ENCODE measurements at regions not wholly inside any gene's neighbourhood (a gene's known extent, or its start where the extent isn't known, plus 50 kb on each side); places are given as distances from the start of the nearest gene placed in this dataset.

DNA sequence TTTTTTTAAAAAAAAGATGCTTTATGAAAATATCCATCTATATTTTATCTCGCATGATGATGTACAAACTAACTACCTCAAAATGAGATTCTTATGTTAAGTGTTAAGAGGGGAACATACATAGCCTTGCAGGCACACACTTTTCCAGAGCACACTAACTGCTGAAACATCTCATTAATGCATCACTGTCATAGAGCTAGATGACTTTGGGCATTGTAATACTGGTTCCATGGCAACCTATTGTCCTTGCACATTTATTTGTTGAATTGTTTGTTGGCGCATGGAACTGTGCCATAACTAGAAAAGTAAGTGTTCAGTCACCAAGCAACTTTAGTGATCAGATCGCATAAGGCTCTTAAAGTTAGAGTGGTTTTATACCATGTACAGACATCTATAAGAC lies 348.3 kb downstream of the GALC start:
- Histone ChIP-seq H3K27me3 (ENCODE audit: insufficient read depth, low read depth, low read length) (no peaks in the 10 kb centered on the region), H3K27ac (ENCODE audit: low read length) (no peak overlapping the region), H2AFZ (ENCODE audit: low read depth, low read length) (no peak overlapping the region), H3K79me2 (replicated peaks; ENCODE audit: insufficient read depth, low read length) (no peaks in the 10 kb centered on the region), H3K4me2 (ENCODE audit: low read length) (no peak overlapping the region), H3K9me3 (ENCODE audit: low read length) (peaks cover 7% of the 10 kb centered on the region), H3K36me3 (ENCODE audit: insufficient read depth, low read length) (no peaks in the 10 kb centered on the region), H3F3A (ENCODE audit: insufficient read depth, low read length, poor library complexity, severe bottlenecking) (no peaks in the 10 kb centered on the region), H3K9ac (ENCODE audit: low read length) (no peak overlapping the region), H3K9me2 (ENCODE audit: insufficient read depth, low read length) (no peaks in the 10 kb centered on the region), H4K20me1 (ENCODE audit: insufficient read depth) (no peaks in the 10 kb centered on the region), H3K4me3 (ENCODE audit: low read length) (no peak overlapping the region)
- TF ChIP-seq RAD21 (conservative IDR thresholded peaks at IDR 0.05), result no peak
- no peak for TF ChIP-seq SMC3 (conservative IDR thresholded peaks at IDR 0.05; ENCODE audit: poor library complexity)
- no peak for TF ChIP-seq REST (IDR thresholded peaks at IDR 0.05; ENCODE audit: borderline replicate concordance)
- no peak for TF ChIP-seq MXI1 (conservative IDR thresholded peaks at IDR 0.05; ENCODE audit: poor library complexity, severe bottlenecking)
- TF ChIP-seq CTCF (IDR thresholded peaks at IDR 0.05; ENCODE audit: poor library complexity, severe bottlenecking), result no peak
- no peak for TF ChIP-seq TAF1 (IDR thresholded peaks at IDR 0.05; ENCODE audit: low read depth)
- no peak for TF ChIP-seq POLR2AphosphoS5 (IDR thresholded peaks at IDR 0.05)

DNA sequence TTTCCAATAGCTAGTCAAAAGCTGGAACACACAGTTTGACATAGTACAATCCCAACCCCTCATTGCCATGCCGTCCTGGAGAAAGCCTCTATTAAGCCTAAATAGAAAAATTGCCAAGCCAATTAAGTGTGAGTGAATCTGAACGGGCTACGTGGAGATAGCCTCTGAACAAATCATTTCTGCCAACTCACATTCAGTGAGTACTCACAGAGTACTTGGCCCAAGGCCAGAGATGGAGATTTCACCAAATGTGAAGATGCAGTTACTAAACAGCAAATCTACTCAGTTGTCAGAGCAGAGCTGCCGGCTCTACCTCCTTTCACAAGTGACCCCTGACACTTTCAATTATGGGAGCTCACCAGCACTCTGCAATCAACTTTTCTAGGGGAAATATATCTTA lies 350.0 kb downstream of the GALC start:
- Histone ChIP-seq H3K36me3 (ENCODE audit: insufficient read depth, low read length) (no peaks in the 10 kb centered on the region), H3F3A (ENCODE audit: insufficient read depth, low read length, poor library complexity, severe bottlenecking) (no peaks in the 10 kb centered on the region), H3K79me2 (replicated peaks; ENCODE audit: insufficient read depth, low read length) (no peaks in the 10 kb centered on the region), H3K9ac (ENCODE audit: low read length) (no peak overlapping the region), H3K4me2 (ENCODE audit: low read length) (no peak overlapping the region), H3K4me3 (ENCODE audit: low read length) (no peak overlapping the region), H3K9me2 (ENCODE audit: insufficient read depth, low read length) (no peaks in the 10 kb centered on the region), H3K27ac (ENCODE audit: low read length) (no peak overlapping the region), H3K9me3 (ENCODE audit: low read length) (no peaks in the 10 kb centered on the region), H2AFZ (ENCODE audit: low read depth, low read length) (no peak overlapping the region), H4K20me1 (ENCODE audit: insufficient read depth) (no peaks in the 10 kb centered on the region), H3K27me3 (ENCODE audit: insufficient read depth, low read depth, low read length) (no peaks in the 10 kb centered on the region)
- TF ChIP-seq REST (IDR thresholded peaks at IDR 0.05; ENCODE audit: borderline replicate concordance), result no peak
- TF ChIP-seq SMC3 (conservative IDR thresholded peaks at IDR 0.05; ENCODE audit: poor library complexity), result no peak
- no peak for TF ChIP-seq MXI1 (conservative IDR thresholded peaks at IDR 0.05; ENCODE audit: poor library complexity, severe bottlenecking)
- no peak for TF ChIP-seq RAD21 (conservative IDR thresholded peaks at IDR 0.05)
- no peak for TF ChIP-seq EZH2 (IDR thresholded peaks at IDR 0.05; ENCODE audit: borderline replicate concordance, insufficient read depth, low read length, poor library complexity, severe bottlenecking)
- TF ChIP-seq CTCF (IDR thresholded peaks at IDR 0.05; ENCODE audit: poor library complexity, severe bottlenecking), result no peak
- no peak for TF ChIP-seq POLR2AphosphoS5 (IDR thresholded peaks at IDR 0.05)
- no peak for TF ChIP-seq TAF1 (IDR thresholded peaks at IDR 0.05; ENCODE audit: low read depth)
- TF ChIP-seq EP300 (conservative IDR thresholded peaks at IDR 0.05; ENCODE audit: poor library complexity, severe bottlenecking), result no peak
